ENCODE measurements at regions not wholly inside any gene's neighbourhood (a gene's known extent, or its start where the extent isn't known, plus 50 kb on each side); places are given as distances from the start of the nearest gene placed in this dataset.

GRCh38 chr20:43341511-43341910, 116.2 kb upstream of the SRSF6 start:
- Histone ChIP-seq H3K4me3 (ENCODE audit: low read depth in 1 of 3, low read length in 3 of 3) (no peak overlapping the region), H3K9me3 (ENCODE audit: control insufficient read depth in 4 of 4, low read length in 3 of 4) (peaks cover 0 to 8% (median 2%) of the 10 kb centered on the region in 4 donors), H3K27ac (ENCODE audit: low read depth in 1 of 2, low read length in 2 of 2) (no peak overlapping the region), H3K36me3 (ENCODE audit: control insufficient read depth in 4 of 4, insufficient read depth in 3 of 4, low read depth in 1 of 4, low read length in 3 of 4) (no peaks in the 10 kb centered on the region), H3K27me3 (ENCODE audit: control insufficient read depth in 4 of 4, insufficient read depth in 4 of 4, low read length in 3 of 4) (peaks cover 0 to 3% (median 0%) of the 10 kb centered on the region in 4 donors), H3K4me1 (ENCODE audit: control insufficient read depth in 4 of 4, insufficient read depth in 4 of 4, low read length in 3 of 4) (no peaks in the 10 kb centered on the region), H3K9ac (ENCODE audit: low read depth in 1 of 2, low read length in 2 of 2) (no peak overlapping the region)
- no peak for DNase-seq (ENCODE audit: low spot score)
- TF ChIP-seq REST (IDR thresholded peaks at IDR 0.05) (no peak), ATF3 (IDR thresholded peaks at IDR 0.05) (no peak), RXRA (IDR thresholded peaks at IDR 0.05) (no peak), SP1 (IDR thresholded peaks at IDR 0.05) (no peak), RAD21 (IDR thresholded peaks at IDR 0.05) (no peak), HNF4G (IDR thresholded peaks at IDR 0.05) (no peak), HNF4A (conservative IDR thresholded peaks at IDR 0.05) (no peak), GABPA (IDR thresholded peaks at IDR 0.05 in 1 of 2, conservative IDR thresholded peaks at IDR 0.05 in 1 of 2) (no peak)
- 87% methylated on average over 5 of the region's 5 CpGs for WGBS

- no peak overlapping the region for H3K9ac ChIP-seq (ENCODE audit: low read depth in 1 of 2, low read length in 2 of 2)
Observed at GRCh38 chr20:43337036-43337435, 120.7 kb upstream of the SRSF6 start.

More at GRCh38 chr20:43337036-43337435, 120.7 kb upstream of the SRSF6 start:
- no peak for TF ChIP-seq HNF4A (conservative IDR thresholded peaks at IDR 0.05)
- no peak for TF ChIP-seq FOXA2 (IDR thresholded peaks at IDR 0.05)
- no peak for TF ChIP-seq RXRA (IDR thresholded peaks at IDR 0.05)
- TF ChIP-seq ATF3 (IDR thresholded peaks at IDR 0.05) = no peak
- TF ChIP-seq CTCF (IDR thresholded peaks at IDR 0.05; ENCODE audit: low read depth, low read length, missing input control) = no peak
- TF ChIP-seq GABPA (IDR thresholded peaks at IDR 0.05 in 1 of 2, conservative IDR thresholded peaks at IDR 0.05 in 1 of 2) = no peak
- TF ChIP-seq EGR1 (IDR thresholded peaks at IDR 0.05; ENCODE audit: low read depth in 2 of 2) = no peak
- no peak for TF ChIP-seq NR2F2 (IDR thresholded peaks at IDR 0.05)
- TF ChIP-seq JUND (IDR thresholded peaks at IDR 0.05) = no peak
- no peak for TF ChIP-seq YY1 (IDR thresholded peaks at IDR 0.05)
- no peak for TF ChIP-seq SP1 (IDR thresholded peaks at IDR 0.05)
- TF ChIP-seq HNF4G (IDR thresholded peaks at IDR 0.05) = no peak
- TF ChIP-seq RAD21 (IDR thresholded peaks at IDR 0.05) = no peak
- TF ChIP-seq ZBTB33 (IDR thresholded peaks at IDR 0.05) = no peak
- TF ChIP-seq TAF1 (conservative IDR thresholded peaks at IDR 0.05) = no peak
- TF ChIP-seq FOXA1 (IDR thresholded peaks at IDR 0.05) = no peak
- no peak for TF ChIP-seq REST (IDR thresholded peaks at IDR 0.05)
- no peak for TF ChIP-seq MAX (IDR thresholded peaks at IDR 0.05)
- H3K27me3 ChIP-seq (ENCODE audit: control insufficient read depth in 4 of 4, insufficient read depth in 4 of 4, low read length in 3 of 4) = no peaks in the 10 kb centered on the region
- no peak overlapping the region for H3K27ac ChIP-seq (ENCODE audit: low read depth in 1 of 2, low read length in 2 of 2)
- no peaks in the 10 kb centered on the region for H3K36me3 ChIP-seq (ENCODE audit: control insufficient read depth in 4 of 4, insufficient read depth in 3 of 4, low read depth in 1 of 4, low read length in 3 of 4)
- H3K9me3 ChIP-seq (ENCODE audit: control insufficient read depth in 4 of 4, low read length in 3 of 4) = peaks cover 11 to 28% (median 14%) of the 10 kb centered on the region in 4 donors
- no peak for DNase-seq (ENCODE audit: low spot score)
- 84% methylated on average over 7 of the region's 7 CpGs for WGBS
- H3K4me1 ChIP-seq (ENCODE audit: control insufficient read depth in 4 of 4, insufficient read depth in 4 of 4, low read length in 3 of 4) = no peaks in the 10 kb centered on the region
- H3K4me3 ChIP-seq (ENCODE audit: low read depth in 1 of 3, low read length in 3 of 3) = no peak overlapping the region
